ENCODE measurements at regions not wholly inside any gene's neighbourhood (a gene's known extent, or its start where the extent isn't known, plus 50 kb on each side); places are given as distances from the start of the nearest gene placed in this dataset.

GRCh38 chr5:160976181-160976580 is 124.2 kb upstream of the ATP10B start:
- Histone ChIP-seq H3K9me3 (ENCODE audit: control insufficient read depth, low read length) (no peaks in the 10 kb centered on the region), H3K27ac (ENCODE audit: low read depth, low read length) (no peak overlapping the region), H3K4me1 (ENCODE audit: control insufficient read depth, insufficient read depth, low read length) (peaks cover 3% of the 10 kb centered on the region), H3K4me3 (ENCODE audit: low read length) (no peak overlapping the region), H3K27me3 (ENCODE audit: control insufficient read depth, insufficient read depth, low read length, poor library complexity, severe bottlenecking) (no peaks in the 10 kb centered on the region), H3K36me3 (ENCODE audit: control insufficient read depth, insufficient read depth, low read length) (no peaks in the 10 kb centered on the region), H3K9ac (ENCODE audit: extremely low read depth, low read length, poor library complexity, severe bottlenecking) (no peak overlapping the region)
- no peak for TF ChIP-seq CTCF (conservative IDR thresholded peaks at IDR 0.05)
- no peak overlapping the region for H3K4me3 Mint-ChIP-seq
- H3K4me1 Mint-ChIP-seq: peaks cover 22% of the 10 kb centered on the region
- no peak for DNase-seq
- H3K36me3 Mint-ChIP-seq (ENCODE audit: low read depth): no peaks in the 10 kb centered on the region
- no peak overlapping the region for H3K27ac Mint-ChIP-seq
- no peaks in the 10 kb centered on the region for H3K9me3 Mint-ChIP-seq
- H3K27me3 Mint-ChIP-seq (ENCODE audit: insufficient read depth): peaks cover 3% of the 10 kb centered on the region
- WGBS, 2 experiments (ENCODE audit: insufficient coverage in 1 of 2, insufficient read length in 1 of 2): 80 to 86% methylated on average over 2 of the region's 2 CpGs

GRCh38 chr5:160970605-160971191 is 118.7 kb upstream of the ATP10B start:
- H3K4me3 ChIP-seq (ENCODE audit: low read length): no peak overlapping the region
- peak; percentile 84 for TF ChIP-seq CTCF (conservative IDR thresholded peaks at IDR 0.05)
- peaks cover 15% of the 10 kb centered on the region for H3K4me1 ChIP-seq (ENCODE audit: control insufficient read depth, insufficient read depth, low read length)
- Mint-ChIP-seq H3K27me3 (ENCODE audit: insufficient read depth) (peaks cover 3% of the 10 kb centered on the region), H3K4me3 (no peak overlapping the region), H3K9me3 (no peaks in the 10 kb centered on the region), H3K36me3 (ENCODE audit: low read depth) (no peaks in the 10 kb centered on the region), H3K4me1 (peaks cover 38% of the 10 kb centered on the region), H3K27ac (no peak overlapping the region)
- H3K36me3 ChIP-seq (ENCODE audit: control insufficient read depth, insufficient read depth, low read length): no peaks in the 10 kb centered on the region
- no peaks in the 10 kb centered on the region for H3K9me3 ChIP-seq (ENCODE audit: control insufficient read depth, low read length)
- no CpG with 5 or more reads among the region's 1 CpG for WGBS, 2 experiments (ENCODE audit: insufficient coverage in 1 of 2, insufficient read length in 1 of 2)
- H3K27me3 ChIP-seq (ENCODE audit: control insufficient read depth, insufficient read depth, low read length, poor library complexity, severe bottlenecking): no peaks in the 10 kb centered on the region
- DNase-seq: no peak
- no peak overlapping the region for H3K9ac ChIP-seq (ENCODE audit: extremely low read depth, low read length, poor library complexity, severe bottlenecking)
- no peak overlapping the region for H3K27ac ChIP-seq (ENCODE audit: low read depth, low read length)

GRCh38 chr5:160969645-160970044 is 117.6 kb upstream of the ATP10B start:
- Histone ChIP-seq H3K27ac (ENCODE audit: low read depth, low read length) (no peak overlapping the region), H3K4me1 (ENCODE audit: control insufficient read depth, insufficient read depth, low read length) (peaks cover 15% of the 10 kb centered on the region), H3K9me3 (ENCODE audit: control insufficient read depth, low read length) (no peaks in the 10 kb centered on the region), H3K4me3 (ENCODE audit: low read length) (no peak overlapping the region), H3K9ac (ENCODE audit: extremely low read depth, low read length, poor library complexity, severe bottlenecking) (no peak overlapping the region), H3K27me3 (ENCODE audit: control insufficient read depth, insufficient read depth, low read length, poor library complexity, severe bottlenecking) (no peaks in the 10 kb centered on the region), H3K36me3 (ENCODE audit: control insufficient read depth, insufficient read depth, low read length) (no peaks in the 10 kb centered on the region)
- Mint-ChIP-seq H3K4me3 (no peak overlapping the region), H3K27ac (peak overlapping the region; percentile 81), H3K27me3 (ENCODE audit: insufficient read depth) (peaks cover 3% of the 10 kb centered on the region), H3K36me3 (ENCODE audit: low read depth) (no peaks in the 10 kb centered on the region), H3K4me1 (peaks cover 35% of the 10 kb centered on the region), H3K9me3 (no peaks in the 10 kb centered on the region)
- TF ChIP-seq CTCF (conservative IDR thresholded peaks at IDR 0.05): no peak
- DNase-seq: peak; percentile 51

Measured in endodermal cell (in vitro differentiated cells).